CD4-positive, alpha-beta T cell treated with Interleukin-6 at 100 ng/mL for 8 hours (primary cell): ENCODE measurements at regions not wholly inside any gene's neighbourhood (a gene's known extent, or its start where the extent isn't known, plus 50 kb on each side); places are given as distances from the start of the nearest gene placed in this dataset.

Experiments used
- DNase-seq: peaks from one replicate; pipeline ENCODE4 v3.0.0-alpha.2; 2020; ENCODE audit warnings: mixed read lengths, low spot score

GRCh38 chr4:11534623-11535302, 106.1 kb upstream of the HS3ST1 start:
- no peak for DNase-seq

DNA sequence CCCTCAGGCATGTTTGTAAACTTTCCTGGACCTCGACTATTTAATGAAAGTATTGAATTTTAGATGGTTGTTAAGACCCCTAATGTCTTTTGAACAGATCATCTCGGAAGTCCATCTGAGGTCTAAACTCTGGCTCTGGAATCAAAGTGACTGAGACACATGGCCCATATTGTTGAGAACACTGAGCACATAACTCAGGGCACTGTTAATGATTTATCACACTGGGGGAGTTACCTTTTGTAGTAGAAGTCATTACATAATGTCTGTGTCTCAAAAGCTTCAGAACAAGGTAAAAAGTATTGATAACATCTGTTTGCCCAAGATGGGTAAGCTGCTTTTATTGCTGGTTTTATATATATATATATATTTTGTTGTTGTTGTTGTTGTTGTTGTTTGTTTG, 103.4 kb upstream of the HS3ST1 start:
- no peak for DNase-seq

DNA sequence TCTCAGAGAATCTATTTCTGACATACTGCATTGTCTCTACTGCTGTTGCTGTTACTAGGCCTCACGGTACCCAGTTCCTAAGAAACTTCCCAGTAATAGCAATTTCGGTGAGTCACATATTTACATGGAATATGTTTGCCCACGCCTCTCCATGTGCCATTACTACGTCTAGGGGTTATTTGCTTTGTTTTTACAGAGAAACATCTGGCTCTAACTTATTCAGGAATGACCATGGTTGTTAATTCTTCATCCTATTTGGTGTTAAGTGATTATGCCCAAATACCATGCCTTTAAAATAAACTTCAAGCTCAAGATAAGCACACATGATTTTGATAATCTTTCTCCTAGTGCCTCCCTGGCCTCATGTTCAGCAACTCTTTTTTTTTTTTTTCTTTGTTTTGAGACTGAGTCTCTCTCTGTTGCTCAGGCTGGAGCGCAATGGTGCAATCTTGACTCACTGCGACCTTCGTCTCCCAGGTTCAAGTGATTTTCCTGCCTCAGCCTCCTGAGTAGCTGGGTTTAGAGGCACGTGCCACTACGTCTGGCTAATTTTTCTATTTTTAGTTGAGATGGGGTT, 101.0 kb upstream of the HS3ST1 start:
- no peak for DNase-seq

DNA sequence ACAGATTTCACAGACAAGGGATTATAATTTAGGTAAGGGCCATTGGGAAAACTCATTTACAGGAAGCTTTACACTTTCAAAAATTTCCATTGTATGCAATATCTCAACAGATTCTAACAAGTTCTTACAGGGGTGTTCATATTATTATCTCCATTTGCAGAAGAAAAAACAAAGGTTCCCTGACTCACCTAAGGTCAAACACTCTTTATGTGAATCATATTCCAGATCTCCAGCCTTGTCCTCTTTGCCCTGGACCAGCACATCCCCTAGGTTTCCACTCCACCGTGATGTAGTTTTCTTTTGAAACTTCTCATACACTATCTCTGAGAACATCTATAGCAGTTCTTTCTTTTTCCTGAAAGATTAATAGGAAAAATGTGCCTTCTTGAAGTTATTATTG, 96.4 kb upstream of the HS3ST1 start:
- DNase-seq: no peak

DNA sequence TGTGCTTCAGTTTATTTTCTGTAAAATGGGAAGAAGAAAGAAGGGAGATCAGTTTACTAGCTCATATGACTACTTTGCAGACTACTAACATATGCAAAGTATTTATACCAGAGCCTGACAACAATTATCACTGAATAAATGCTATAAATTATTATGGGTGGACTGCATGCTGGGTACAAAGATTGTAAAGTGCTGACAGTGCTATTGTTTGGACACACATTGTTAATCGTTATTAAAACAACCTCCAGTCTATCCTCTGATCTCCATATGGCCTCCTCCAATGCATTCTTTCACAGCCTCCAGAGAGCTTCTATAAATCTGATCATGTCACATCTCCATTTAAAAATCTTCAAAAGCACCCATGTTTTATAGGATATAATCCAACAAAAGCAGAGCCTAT, 90.1 kb upstream of the HS3ST1 start:
- DNase-seq: no peak

DNA sequence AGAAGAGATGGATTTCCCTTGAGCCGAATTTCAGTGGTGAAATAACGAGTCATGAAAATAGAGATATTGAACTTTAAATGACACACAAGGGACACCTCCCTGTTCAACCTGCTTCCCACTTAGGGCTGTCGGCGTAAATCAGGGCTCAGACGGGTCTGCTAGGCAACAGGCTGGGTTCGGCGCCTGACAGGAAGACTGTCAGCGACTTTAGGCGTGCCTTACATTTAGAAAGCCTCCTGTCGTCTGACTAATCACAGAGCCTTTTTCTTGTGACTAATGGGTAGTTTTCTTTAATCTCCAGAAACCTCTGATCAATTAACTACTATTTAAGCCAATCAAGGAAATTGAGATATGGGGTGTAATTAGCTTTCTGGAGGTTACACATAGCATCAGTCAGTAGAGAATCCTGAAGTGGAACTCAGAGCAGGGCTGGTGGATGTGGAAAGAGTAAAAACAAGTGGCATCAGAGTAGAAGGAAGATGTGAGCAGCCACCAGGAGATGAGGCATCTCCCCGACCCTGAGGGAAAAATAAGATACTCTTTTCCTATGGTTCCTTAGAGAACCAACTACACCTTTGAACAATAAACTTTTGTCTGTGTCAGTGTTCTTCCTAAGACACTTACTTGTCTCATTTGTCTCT, 86.2 kb upstream of the HS3ST1 start:
- no peak for DNase-seq

DNA sequence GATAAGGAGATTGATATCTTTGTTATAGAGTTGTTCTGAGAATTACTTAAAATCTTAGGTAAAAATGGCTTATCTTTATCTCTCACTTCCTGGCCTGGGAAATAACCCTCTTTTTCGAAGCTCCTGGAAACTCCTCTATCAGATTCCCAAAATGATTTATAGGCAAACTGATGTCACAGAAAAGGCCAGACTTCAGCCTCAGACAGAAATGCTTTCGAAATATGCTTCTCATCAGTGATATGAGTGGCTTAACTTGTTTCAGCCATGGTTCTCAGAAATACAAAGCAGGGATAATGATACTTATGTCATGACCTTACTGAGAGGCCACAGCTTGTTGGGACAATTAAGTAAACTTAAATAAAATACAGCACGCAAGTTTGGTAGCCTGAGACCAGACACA, 85.3 kb upstream of the HS3ST1 start:
- no peak for DNase-seq

GRCh38 chr4:11512871-11513270, 84.2 kb upstream of the HS3ST1 start:
- no peak for DNase-seq

- DNase-seq: no peak
Measured at GRCh38 chr4:11511321-11511720, 82.6 kb upstream of the HS3ST1 start.

DNA sequence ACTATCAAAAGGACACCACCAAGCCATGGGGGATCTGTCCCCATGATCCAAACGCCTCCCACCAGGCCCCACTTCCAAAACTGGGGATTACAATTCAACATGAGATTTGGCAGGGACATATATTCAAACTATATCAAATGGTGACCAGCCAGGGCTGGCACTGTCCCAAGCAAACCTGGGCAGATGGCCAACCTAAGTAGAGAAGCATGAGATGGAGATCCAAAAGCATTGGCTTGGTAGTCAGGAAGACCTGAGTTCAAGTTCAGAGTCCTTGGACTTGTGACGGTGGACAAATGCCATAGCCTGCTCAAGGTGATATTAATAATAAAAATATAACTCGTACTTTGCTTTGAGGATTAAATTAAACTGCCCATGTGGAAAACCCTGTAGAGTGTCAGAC, 79.2 kb upstream of the HS3ST1 start:
- no peak for DNase-seq

- no peak for DNase-seq
Measured at GRCh38 chr4:11506194-11506593, 77.5 kb upstream of the HS3ST1 start.

DNA sequence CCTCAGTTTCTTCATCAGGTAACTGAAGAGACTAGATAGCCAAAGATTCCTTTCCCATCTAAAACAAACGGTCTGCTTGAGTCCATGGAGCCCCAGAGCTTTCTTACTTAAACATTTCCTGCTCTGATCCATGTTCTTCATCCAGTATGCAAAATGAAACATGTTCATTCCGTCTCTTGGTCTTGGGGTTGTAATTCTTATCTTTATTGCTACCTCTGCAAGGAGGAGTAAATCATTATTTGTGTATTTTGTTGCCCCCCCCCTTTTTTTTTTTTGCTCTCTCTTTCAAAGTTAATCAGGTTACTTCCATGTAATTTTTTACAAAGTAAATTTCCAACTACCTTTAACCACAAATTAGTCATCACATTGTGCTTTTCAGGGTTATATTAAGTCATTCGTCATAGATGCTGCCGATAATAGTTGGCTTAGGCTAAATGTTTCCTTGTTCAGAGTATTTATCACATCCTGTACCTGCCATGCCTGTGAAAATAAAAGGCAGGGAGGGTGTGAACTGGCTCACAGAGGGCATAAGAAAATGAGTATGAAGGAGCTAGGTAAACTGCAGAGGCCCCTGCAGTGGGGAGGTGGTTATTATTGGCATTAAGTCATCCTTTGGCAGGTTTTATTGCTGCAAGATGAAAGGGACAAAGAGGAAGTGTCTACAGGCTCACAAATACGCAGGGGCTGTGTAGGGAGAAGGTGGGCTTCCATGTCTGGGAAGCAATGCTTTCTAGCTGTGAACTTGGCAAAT, 76.7 kb upstream of the HS3ST1 start:
- DNase-seq: no peak

- DNase-seq: no peak
Measured at GRCh38 chr4:11503166-11503565, 74.5 kb upstream of the HS3ST1 start.

DNA sequence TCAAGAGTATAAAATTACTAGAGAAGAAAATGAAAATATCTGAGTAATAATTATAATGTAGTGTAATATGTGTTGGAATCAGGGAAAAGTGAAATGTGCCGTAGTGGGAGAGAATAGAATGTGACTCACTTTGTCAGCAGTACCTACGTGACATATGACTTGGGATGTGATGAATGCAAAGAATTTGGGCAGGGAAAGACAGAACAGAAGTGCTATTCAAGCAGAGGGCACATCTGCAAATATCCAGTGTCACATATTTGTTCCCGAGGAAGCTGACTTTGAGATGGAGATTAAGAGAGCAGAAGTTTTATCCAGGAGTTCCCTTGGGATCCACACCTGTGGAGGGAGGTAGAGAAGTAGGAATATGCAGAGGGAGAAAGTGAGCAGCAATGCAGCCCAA, 69.3 kb upstream of the HS3ST1 start:
- no peak for DNase-seq

- no peak for DNase-seq
Measured at GRCh38 chr4:11497212-11497806, 68.6 kb upstream of the HS3ST1 start.

DNA sequence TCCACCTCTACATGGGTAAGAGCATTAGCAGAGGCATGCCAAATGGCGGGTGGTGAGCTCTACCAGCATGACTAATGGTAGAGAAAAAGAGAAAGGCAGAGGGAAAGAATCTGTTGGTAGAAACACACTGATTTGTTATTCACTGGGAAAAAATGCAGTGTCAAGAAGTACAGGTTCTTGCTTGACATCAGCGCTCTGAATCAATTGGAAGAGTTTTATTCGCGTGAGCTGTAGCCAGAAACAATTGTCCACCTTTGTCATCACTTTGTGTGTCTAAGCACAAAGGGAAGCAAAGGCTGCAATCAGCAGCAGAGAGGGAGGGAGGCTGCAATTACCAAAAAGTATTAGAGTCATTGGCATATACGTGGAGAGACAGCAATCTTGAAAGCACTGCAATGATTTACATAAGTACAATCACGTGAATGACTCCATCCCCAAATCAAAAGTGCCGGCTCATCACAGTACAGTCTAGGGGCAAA, 67.7 kb upstream of the HS3ST1 start:
- DNase-seq: no peak

GRCh38 chr4:11495818-11496217, 67.1 kb upstream of the HS3ST1 start:
- DNase-seq: no peak

DNA sequence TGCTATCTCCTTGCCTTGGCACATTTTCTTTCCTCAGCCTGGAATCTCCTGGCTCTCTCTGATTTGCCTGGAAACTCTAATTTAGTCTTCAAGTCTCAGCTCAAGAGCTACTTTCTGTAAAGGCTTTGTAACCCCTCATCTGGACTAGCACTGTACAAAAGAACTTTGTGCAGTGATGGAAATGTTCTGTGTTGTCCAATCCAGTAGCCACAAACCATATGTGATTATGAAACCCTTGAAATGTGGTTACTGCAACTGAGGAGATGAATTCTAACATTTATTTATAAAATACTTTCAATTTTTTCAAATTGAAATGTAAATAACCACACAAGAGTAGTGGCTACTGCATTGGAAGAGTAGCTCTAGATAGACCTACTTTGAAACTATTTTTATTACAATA, 66.6 kb upstream of the HS3ST1 start:
- no peak for DNase-seq

DNA sequence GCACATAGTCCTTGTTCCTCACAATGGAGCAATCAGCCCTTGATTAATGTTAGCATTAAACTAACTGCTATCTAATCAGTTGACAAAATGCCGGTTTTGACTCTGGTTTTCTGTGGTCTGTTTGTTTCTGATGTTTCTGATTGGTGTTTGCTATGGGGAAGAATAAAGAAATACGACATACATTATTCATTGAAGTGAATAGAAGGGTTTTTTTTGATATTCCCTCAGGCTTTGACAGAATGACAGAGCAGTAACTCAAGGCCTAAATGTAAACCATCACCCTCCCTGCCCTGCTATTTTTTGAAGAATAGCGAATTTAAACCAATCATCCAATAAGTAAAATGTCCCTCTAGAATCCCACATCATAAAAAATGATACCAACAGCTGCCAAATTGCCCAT, 65.5 kb upstream of the HS3ST1 start:
- DNase-seq: no peak

DNA sequence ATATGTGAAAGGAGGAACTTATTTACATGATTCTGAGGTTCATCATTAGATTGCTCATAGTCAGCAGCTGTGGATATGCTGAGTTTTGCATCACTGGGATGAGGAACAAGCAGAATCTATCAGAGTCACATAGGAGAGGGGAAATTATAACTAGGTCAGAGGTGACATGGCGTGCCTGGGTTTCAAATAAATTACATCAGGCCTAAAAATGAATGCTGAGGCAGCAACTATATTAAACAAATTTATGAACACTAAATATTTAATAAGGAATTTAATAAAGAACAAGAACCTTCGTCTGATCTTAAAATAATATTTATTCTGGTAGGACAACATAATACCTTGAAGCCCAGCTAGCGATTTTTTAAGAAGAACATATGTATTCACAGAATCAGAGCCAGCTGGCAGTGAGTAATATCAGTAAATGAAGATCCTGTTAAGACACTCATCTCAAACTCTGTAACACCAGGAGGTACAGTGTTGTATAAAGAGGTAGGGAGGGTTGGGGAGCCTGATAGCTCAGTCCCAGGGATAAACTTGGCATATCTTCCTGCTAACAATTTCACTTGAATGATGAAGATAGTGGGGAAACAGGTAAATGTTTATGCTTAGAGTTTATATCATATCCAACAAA, 60.9 kb upstream of the HS3ST1 start:
- no peak for DNase-seq

- DNase-seq: no peak
Measured at GRCh38 chr4:11488657-11489452, 60.2 kb upstream of the HS3ST1 start.
